ENCODE measurements at regions not wholly inside any gene's neighbourhood (a gene's known extent, or its start where the extent isn't known, plus 50 kb on each side); places are given as distances from the start of the nearest gene placed in this dataset.

DNA sequence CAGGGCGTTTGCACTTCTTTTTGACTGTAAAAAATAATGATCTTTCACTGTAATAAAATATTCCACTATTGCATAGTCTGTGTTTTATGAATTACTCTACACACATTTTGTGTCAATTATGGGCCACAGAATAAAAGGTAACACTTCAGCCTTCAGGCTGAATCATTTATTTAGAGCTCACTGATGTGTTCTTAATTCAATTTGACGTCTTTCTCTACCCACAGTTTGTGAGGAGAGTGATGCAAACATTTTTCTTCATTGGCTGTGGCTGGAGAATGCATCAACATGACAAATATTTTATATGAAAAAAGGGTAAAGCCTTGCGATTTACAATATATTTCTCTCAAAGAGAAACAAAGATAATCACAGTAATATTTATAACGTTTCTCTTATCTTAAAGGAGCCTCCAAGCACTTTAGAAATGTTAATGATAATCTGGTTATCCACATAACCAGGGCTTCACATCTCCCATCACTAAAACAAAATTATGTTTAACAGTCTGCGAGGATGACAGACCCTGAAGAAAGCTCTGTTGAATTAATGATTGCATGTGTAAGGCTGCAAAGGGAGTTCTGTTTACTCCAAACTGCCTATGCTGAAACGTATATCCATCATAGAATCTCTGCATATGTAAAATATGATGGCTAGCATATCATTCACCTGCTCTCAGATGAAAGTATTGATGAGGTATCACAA, 951.3 kb downstream of the ZPLD1 start:
- DNase-seq: no peak

DNA sequence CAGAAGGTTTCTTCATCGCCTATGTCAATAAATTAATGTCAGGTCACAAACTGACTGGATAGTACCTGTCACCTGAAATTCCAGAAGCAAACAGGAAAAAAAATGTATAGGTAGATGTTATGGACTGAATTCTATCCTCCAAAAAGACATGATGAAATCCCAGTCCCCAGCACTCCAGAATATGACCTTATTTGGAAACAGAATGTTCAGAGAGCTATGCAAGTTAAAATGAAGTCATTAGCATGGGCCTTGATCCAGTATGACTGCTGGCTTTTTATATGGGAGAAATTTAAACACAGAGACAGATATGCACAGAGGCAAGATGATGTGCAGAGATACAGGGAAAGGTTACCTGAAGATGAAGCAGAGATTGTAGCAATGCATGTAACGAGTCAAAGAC, 953.4 kb downstream of the ZPLD1 start:
- DNase-seq: no peak

DNA sequence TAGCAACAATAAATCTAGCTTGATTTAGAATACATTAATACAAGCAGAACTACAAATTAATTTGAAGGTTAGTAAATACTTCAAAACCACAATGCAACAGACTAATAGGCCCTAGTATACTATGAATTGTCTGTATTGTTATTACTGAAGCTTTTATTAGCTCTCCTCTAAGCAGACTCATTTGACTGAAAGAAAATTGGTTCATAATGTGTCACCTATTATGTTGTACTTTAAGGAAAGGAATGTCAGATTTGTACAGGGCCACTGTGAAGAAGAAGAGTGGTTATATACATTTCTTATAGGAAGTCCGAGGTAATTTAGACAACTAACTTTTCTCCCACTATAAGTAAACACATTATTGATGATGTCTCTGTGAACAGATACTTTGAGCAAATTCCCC, 954.5 kb downstream of the ZPLD1 start:
- DNase-seq: no peak

GRCh38 chr3:103393395-103394186, 958.8 kb downstream of the ZPLD1 start:
- DNase-seq: no peak

- no peak for DNase-seq
Measured at GRCh38 chr3:103403191-103403590, 968.4 kb downstream of the ZPLD1 start.

DNA sequence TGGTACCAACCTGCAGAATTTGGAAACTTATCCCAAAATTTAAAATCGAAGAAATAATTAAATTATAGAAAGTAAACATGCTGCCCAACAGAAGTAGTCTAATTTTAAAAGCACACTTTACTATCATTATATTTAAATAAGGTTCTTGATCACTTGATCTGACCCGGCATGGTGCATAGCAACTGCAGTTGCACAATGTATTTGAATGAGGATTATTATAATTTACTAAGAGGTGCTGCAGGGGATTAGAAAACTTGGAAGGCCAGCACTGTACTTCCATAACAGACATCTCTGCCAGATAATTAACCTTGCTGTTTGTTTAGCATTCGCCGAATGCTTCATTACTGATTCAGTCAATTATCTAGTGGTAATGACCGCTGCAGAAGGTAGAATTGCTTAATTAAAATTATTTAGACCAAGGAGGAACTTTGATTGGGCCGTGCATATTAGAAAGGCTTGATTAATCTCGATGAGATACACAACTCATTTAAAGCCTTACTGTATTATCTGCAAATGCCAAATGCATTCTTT, 971.6 kb downstream of the ZPLD1 start:
- no peak for DNase-seq

DNA sequence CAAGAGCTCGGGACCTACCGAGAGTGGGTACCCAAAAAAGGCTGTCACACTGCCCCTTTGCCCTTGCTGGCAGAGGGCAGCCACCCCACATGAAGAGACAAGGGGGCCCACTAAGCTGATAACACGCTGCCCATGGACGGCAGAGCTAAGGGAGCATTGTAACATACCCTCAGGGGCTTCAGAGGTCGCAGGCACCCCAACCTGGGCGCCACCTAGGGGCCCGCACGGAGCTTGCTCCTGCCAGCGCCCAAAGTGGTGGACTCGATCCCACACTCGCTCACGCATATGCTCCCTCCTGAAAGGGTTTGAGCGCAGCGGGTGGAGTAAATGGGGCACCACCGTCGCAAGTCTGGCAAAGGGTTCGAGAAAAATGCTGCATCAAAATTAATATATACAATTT, 975.4 kb downstream of the ZPLD1 start:
- no peak for DNase-seq

DNA sequence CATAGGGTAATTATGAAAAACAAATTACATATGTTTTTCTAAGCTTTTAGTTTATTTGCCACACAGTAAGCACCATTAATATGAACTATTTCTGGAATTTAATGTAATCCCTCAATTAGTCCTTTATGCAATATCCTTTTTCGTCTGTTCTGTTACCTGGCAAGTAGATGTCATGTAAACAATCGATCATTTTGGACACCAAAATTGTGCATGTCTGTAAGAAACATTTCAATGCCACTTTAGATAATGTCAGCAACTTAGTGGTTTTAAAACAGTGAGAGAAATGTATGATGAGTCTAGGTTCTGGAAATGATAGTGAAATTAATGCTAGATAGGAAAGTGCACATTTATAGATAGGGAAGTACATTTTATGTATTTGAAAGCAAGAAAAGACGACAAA, 986.6 kb downstream of the ZPLD1 start:
- no peak for DNase-seq

DNA sequence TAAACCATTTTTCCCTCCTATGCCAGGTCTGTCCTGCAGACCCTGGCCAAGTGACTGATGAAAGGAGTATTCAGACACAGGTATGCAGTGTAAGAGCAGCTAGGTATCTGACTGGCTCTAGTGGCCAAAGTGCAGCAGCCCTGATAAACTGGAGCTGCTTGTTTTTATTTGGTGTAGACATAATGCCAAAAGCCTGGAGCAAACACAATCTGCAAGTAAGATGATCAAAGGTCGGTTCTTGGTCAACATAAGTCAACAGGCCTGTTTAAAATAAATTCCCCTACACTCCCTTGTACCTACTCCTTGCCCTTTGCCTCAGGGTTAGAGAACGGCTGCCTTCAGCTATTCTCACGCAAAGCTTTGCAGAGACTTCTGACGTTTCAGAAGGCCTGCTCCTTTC, 1003.1 kb downstream of the ZPLD1 start:
- no peak for DNase-seq

DNA sequence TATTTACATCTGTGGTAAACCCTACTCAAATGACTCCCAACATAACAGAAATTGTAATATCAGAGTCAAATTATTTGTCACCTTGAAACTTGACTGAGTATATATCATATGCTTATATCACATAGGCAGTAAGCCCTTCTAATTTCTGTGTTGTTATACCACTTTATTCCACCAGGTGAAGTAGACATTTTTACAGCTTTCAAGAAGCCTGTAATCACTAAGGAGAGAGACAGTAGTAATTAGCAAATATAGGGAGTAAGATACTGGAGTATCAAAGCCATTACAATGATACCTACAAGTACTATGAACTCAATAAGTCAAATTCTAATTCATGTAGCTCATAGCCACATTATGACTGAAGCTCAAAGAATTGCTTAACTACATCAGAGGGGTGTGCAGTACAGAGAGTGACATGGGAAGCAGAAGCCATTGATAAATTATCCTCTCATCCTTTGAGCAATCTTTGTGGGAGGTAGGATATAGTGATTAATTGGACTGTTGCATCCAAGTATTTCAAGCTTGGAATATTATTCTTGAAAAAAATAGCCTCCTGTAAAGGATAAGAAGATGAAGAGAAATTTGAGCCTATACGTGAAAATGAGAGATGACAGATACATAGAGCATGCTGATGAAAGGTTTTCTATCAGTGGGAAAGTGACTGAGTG, 1005.9 kb downstream of the ZPLD1 start:
- no peak for DNase-seq

- DNase-seq: no peak
Measured at GRCh38 chr3:103446953-103447629, 1012.3 kb downstream of the ZPLD1 start.

GRCh38 chr3:103453152-103453551, 1018.3 kb downstream of the ZPLD1 start:
- no peak for DNase-seq

- DNase-seq: no peak
Measured at GRCh38 chr3:103459815-103460214, 1025.0 kb downstream of the ZPLD1 start.

DNA sequence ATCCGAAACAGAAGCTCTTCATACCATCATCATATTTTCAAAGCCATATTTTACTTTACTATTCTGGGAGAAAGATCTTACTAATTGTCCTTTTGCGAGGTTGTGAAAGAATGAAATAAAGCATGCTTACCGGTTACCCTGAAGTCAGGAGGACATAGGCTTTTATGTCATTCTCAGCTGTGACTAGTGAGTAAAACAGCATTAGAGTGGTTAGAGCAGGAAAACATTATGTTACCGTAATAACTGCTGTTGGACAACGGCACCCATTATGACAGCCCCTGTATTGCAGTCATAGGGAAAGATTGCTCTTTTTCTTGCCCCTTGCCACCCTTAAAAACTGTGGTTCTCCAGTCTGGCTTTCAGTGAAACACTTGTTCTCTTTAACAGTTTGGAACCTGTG, 1035.7 kb downstream of the ZPLD1 start:
- DNase-seq: no peak

- DNase-seq: no peak
Measured at GRCh38 chr3:103494011-103494410, 1059.2 kb downstream of the ZPLD1 start.

DNA sequence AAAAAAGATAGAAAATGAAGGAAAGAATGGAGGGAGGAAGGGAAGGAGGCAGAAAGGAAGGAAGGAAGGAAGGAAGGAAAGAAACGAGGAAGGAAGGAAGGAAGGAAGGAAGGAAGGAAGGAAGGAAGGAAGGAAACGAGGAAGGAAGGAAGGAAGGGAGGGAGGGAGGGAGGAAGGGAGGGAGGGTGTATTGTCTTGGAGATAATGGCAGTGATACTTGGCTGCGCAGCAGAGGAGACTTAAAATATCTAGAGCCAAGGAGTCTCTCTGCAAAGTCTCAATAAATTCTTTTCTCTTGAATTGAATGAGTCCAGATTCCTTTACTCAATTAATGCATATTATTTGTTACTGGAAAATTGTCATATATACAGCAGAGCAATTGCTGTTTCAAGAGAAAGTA, 1059.7 kb downstream of the ZPLD1 start:
- no peak for DNase-seq

- DNase-seq: no peak
Measured at GRCh38 chr3:103495186-103495585, 1060.4 kb downstream of the ZPLD1 start.

DNA sequence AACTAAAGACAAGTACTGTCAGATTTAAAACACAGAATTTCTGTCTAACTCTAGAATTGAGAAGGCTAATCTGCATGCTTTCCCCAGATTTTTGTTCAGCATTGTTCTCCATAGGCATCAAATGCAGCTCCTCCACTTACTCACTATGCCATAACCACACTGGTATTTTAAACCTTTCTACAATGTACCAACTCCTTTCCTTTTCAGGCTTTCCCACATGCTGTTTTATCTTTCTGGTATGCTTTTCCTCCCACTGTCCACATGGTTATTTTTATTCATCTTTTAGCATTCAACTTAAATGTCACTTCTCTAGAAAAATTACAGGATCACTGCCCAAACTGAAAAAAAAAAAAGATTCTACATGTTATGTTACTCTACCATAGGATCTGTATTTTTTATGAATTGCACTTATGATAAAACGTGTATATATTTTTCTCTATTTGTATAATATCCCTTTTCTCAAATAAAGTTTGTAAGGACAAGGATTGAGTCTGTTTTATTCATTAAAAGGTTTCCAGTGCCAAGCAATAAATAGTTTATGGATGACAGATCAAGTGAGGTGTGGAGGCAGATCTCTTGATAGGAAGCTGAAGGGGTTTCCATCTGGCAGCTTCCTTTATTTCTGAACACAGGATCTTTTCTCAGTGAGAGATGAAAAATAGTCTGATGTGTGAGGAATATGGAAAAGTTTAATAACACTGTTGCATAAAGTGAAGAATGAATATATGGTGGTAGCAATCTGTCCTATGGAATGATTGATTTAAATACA, 1064.5 kb downstream of the ZPLD1 start:
- DNase-seq: no peak

DNA sequence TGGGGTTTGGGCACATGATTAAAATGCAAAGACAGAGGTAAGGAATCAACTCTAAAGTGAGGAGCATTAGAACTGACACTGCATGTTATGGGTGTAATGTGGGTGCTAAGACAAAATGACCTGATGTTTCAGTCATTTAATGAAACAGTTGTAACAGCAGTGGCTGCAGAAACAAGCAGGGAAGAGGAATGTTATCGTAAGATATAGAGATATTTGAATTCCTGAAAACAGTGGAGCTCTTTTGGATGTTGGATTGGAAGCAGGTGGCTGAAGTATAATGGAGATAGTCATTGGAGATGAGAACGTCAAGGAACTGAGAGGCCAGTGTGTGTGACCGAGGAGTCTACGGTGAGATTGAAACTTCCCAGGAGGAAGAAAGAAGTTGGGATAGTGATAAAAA, 1065.2 kb downstream of the ZPLD1 start:
- no peak for DNase-seq

- DNase-seq: no peak
Measured at GRCh38 chr3:103510760-103511159, 1075.9 kb downstream of the ZPLD1 start.

GRCh38 chr3:103511891-103512290, 1077.1 kb downstream of the ZPLD1 start:
- DNase-seq: no peak

DNA sequence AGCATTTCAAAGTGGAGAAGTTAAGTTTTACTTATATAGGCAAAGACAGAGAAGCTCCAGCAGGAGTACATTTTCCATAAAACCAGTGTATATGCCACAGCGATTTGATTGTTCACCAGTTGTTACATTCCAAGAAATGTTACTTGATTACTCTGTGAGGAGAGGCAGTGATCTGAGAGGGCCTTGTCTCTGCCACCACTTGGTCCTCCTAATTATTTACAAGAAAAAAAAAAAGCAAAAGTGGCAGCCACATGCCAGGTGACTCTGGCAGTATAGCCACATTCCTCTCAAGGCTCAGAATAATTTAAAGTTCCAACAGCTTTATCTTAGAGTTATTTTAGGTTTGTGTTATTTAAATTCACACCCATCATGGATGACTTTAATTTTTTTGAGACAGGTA, 1077.8 kb downstream of the ZPLD1 start:
- DNase-seq: no peak
